Endothelial cell of umbilical vein (primary cell): ENCODE measurements at regions not wholly inside any gene's neighbourhood (a gene's known extent, or its start where the extent isn't known, plus 50 kb on each side); places are given as distances from the start of the nearest gene placed in this dataset.
"Not testable (repeated sequence)": the region's sequence is repeated elsewhere in the genome, so short reads cannot be mapped to it uniquely, and the experiment has no call there.

Experiments
- EZH2 ChIP-seq: IDR thresholded peaks from 2 replicates; pipeline ENCODE4 v1.6.1; 2012; ENCODE audit warnings: borderline replicate concordance, low read depth, mild to moderate bottlenecking, moderate library complexity, low read length, inconsistent platforms; ENCODE audit not compliant: severe bottlenecking
- FOS ChIP-seq: IDR thresholded peaks from 2 replicates; pipeline ENCODE4 v1.6.1; 2011; ENCODE audit warnings: mild to moderate bottlenecking, low read length, moderate library complexity, borderline replicate concordance; ENCODE audit not compliant: insufficient read depth
- GATA2 ChIP-seq: IDR thresholded peaks from 2 replicates; pipeline ENCODE4 v1.7.0; 2011; ENCODE audit warnings: low read depth, mild to moderate bottlenecking, moderate library complexity, mixed read lengths, low read length; ENCODE audit not compliant: insufficient read length, insufficient read depth
- JUN ChIP-seq: IDR thresholded peaks from 2 replicates; pipeline ENCODE4 v1.6.1; 2011; ENCODE audit warnings: borderline replicate concordance, low read depth; ENCODE audit not compliant: insufficient read length, insufficient read depth
- POLR2A ChIP-seq: IDR thresholded peaks from 2 replicates; pipeline ENCODE4 v1.6.1; 2012; ENCODE audit warnings: low read depth, mild to moderate bottlenecking, control low read depth, low read length
- POLR2AphosphoS5 ChIP-seq: IDR thresholded peaks from 2 replicates; pipeline ENCODE4 v1.6.1; 2012; ENCODE audit warnings: low read depth, mild to moderate bottlenecking, control low read depth, low read length, moderate library complexity; ENCODE audit not compliant: insufficient read depth
- TF ChIP-seq, protein P1 (sequence below), 2 donors: IDR thresholded peaks; 1 replicate in 1 of 2; 2 replicates in 1 of 2; pipeline ENCODE4 v1.5.1; 2011; ENCODE audit warnings: low read length in 2 of 2, mild to moderate bottlenecking in 2 of 2, moderate library complexity in 2 of 2, control low read depth in 1 of 2, inconsistent platforms in 1 of 2, low read depth in 1 of 2; ENCODE audit not compliant: insufficient read depth in 1 of 2; ENCODE audit errors: extremely low read depth in 1 of 2
- TF ChIP-seq, protein P2 (sequence below): IDR thresholded peaks from 2 replicates; pipeline ENCODE4 v1.6.1; 2011; ENCODE audit not compliant: insufficient read depth, insufficient read length

DNA sequence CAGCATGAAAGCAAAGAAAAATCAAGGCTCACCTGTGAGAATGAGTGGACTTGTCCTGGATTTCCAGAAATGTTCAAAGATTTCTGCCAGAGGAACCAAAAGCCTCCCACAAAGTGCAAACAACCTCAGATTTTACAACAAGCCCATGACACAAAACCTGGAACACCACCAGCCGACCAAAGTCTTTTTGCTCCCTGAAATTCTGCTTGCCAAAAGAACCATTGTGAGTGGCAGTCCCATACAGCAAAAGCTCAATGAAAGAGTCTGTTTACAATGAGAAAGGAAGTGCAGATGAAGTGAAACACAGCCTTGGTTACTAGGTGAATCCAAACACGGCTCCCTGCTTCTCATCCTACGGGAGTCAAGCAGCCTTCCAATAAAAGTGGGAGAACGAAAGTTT, 147.2 kb downstream of the TSPY2 start:
- TF ChIP-seq, protein P1, sequence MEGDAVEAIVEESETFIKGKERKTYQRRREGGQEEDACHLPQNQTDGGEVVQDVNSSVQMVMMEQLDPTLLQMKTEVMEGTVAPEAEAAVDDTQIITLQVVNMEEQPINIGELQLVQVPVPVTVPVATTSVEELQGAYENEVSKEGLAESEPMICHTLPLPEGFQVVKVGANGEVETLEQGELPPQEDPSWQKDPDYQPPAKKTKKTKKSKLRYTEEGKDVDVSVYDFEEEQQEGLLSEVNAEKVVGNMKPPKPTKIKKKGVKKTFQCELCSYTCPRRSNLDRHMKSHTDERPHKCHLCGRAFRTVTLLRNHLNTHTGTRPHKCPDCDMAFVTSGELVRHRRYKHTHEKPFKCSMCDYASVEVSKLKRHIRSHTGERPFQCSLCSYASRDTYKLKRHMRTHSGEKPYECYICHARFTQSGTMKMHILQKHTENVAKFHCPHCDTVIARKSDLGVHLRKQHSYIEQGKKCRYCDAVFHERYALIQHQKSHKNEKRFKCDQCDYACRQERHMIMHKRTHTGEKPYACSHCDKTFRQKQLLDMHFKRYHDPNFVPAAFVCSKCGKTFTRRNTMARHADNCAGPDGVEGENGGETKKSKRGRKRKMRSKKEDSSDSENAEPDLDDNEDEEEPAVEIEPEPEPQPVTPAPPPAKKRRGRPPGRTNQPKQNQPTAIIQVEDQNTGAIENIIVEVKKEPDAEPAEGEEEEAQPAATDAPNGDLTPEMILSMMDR (IDR thresholded peaks at IDR 0.05; ENCODE audit: extremely low read depth in 1 of 2, insufficient read depth in 1 of 2, low read depth in 1 of 2, low read length in 2 of 2): not testable (repeated sequence)
- not testable (repeated sequence) for TF ChIP-seq POLR2AphosphoS5, JUN, POLR2A, GATA2, EZH2, FOS
- TF ChIP-seq, protein P2, sequence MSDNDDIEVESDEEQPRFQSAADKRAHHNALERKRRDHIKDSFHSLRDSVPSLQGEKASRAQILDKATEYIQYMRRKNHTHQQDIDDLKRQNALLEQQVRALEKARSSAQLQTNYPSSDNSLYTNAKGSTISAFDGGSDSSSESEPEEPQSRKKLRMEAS: not testable (repeated sequence)
